Large intestine (tissue), 3 donors: ENCODE measurements at regions not wholly inside any gene's neighbourhood (a gene's known extent, or its start where the extent isn't known, plus 50 kb on each side); places are given as distances from the start of the nearest gene placed in this dataset.

Source experiments
- DNase-seq, 2 donors: peaks; one replicate each; pipeline versions ENCODE4 v3.0.0 to v3.0.0-alpha.2; 2013
- H3K27ac ChIP-seq: one replicate; pipeline ENCODE4 v1.5.1; 2013; ENCODE audit warnings: low read length
- H3K27me3 ChIP-seq: 2 replicates; pipeline ENCODE4 v1.6.1; 2013; ENCODE audit warnings: low read length; ENCODE audit not compliant: control insufficient read depth, insufficient read depth
- H3K36me3 ChIP-seq: 2 replicates; pipeline ENCODE4 v1.6.1; 2013; ENCODE audit warnings: low read length; ENCODE audit not compliant: control insufficient read depth, insufficient read depth
- H3K4me1 ChIP-seq: one replicate; pipeline ENCODE4 v1.6.1; 2013; ENCODE audit warnings: low read length; ENCODE audit not compliant: control insufficient read depth, insufficient read depth
- H3K4me3 ChIP-seq: one replicate; pipeline ENCODE4 v1.5.1; 2013; ENCODE audit warnings: low read length
- H3K9me3 ChIP-seq: one replicate; pipeline ENCODE4 v1.6.1; 2013; ENCODE audit warnings: mild to moderate bottlenecking, low read depth, low read length, moderate library complexity; ENCODE audit not compliant: control insufficient read depth
- WGBS: methylation state at CpG from one replicate; pipeline ENCODE4 v1.1.5; 2013; ENCODE audit warnings: low lambda C conversion rate; ENCODE audit not compliant: insufficient coverage; 5-methylcytosine and 5-hydroxymethylcytosine counted together

DNA sequence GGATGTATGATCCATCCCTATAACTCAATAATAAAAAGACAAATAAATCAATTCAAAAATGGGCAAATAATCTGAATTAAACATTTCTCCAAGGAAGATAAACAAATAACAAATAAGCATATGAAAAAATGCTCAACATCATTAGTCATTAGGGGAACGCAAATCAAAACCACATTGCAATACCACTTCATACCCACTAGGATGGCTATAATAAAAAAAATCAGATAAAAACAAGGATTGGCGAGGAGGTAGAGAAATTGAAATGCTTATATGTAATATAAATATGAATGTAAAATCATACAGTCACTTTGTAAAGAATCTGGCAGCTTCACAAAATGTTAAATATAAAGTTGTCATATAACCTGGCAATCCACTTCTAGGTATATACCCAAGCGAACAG lies 52.3 kb upstream of the TBCA start:
- Histone ChIP-seq H3K36me3 (no peaks in the 10 kb centered on the region), H3K9me3 (no peaks in the 10 kb centered on the region), H3K27ac (no peak overlapping the region), H3K4me3 (no peak overlapping the region), H3K4me1 (no peaks in the 10 kb centered on the region), H3K27me3 (peaks cover 26% of the 10 kb centered on the region)
- WGBS: 100% methylated on average over 1 of the region's 3 CpGs
- DNase-seq: no peak
